ENCODE measurements at regions not wholly inside any gene's neighbourhood (a gene's known extent, or its start where the extent isn't known, plus 50 kb on each side); places are given as distances from the start of the nearest gene placed in this dataset.

- TF ChIP-seq CTCF (IDR thresholded peaks at IDR 0.05) (no peak), POLR2A (IDR thresholded peaks at IDR 0.05) (no peak), POLR2AphosphoS5 (IDR thresholded peaks at IDR 0.05) (peak; percentile 24 to 92 (median 82))
These were observed 124.7 kb upstream of the GATA6 start for GRCh38 chr18:22044474-22045220.

Measured in stomach (tissue), 4 donors.